ENCODE measurements at regions not wholly inside any gene's neighbourhood (a gene's known extent, or its start where the extent isn't known, plus 50 kb on each side); places are given as distances from the start of the nearest gene placed in this dataset.
"Not testable (repeated sequence)": the region's sequence is repeated elsewhere in the genome, so short reads cannot be mapped to it uniquely, and the experiment has no call there.

GRCh38 chr2:34210382-34210781 lies 611.3 kb upstream of the FAM98A start:
- not testable (repeated sequence) for TF ChIP-seq CTCF, EZH2 (IDR thresholded peaks at IDR 0.05)

All from neural progenitor cell (in vitro differentiated cells).